Activated T-cell treated with anti-CD3 and anti-CD28 coated beads for 24 hours (primary cell): ENCODE measurements at regions not wholly inside any gene's neighbourhood (a gene's known extent, or its start where the extent isn't known, plus 50 kb on each side); places are given as distances from the start of the nearest gene placed in this dataset.

ENCODE experiments used
- DNase-seq: peaks from one replicate; pipeline ENCODE4 v3.0.0-alpha.2; 2020; ENCODE audit warnings: low read depth

- no peak for DNase-seq
Measured at GRCh38 chr2:144605231-144605840, 85.4 kb upstream of the ZEB2 start.

- no peak for DNase-seq
Measured at GRCh38 chr2:144603334-144603733, 83.4 kb upstream of the ZEB2 start.

GRCh38 chr2:144598906-144599305 lies 79.0 kb upstream of the ZEB2 start:
- no peak for DNase-seq

- DNase-seq, result no peak
Measured at GRCh38 chr2:144597894-144598593, 78.1 kb upstream of the ZEB2 start.

- DNase-seq, result no peak
Measured at GRCh38 chr2:144597388-144597787, 77.5 kb upstream of the ZEB2 start.

- no peak for DNase-seq
Measured at GRCh38 chr2:144596073-144596871, 76.4 kb upstream of the ZEB2 start.

- no peak for DNase-seq
Measured at GRCh38 chr2:144595686-144596072, 75.8 kb upstream of the ZEB2 start.

- DNase-seq, result no peak
Measured at GRCh38 chr2:144595279-144595678, 75.4 kb upstream of the ZEB2 start.

GRCh38 chr2:144593803-144594202 lies 73.9 kb upstream of the ZEB2 start:
- no peak for DNase-seq

- no peak for DNase-seq
Measured at GRCh38 chr2:144592500-144593256, 72.8 kb upstream of the ZEB2 start.

GRCh38 chr2:144587306-144587705 lies 67.4 kb upstream of the ZEB2 start:
- no peak for DNase-seq

GRCh38 chr2:144586476-144586875 lies 66.6 kb upstream of the ZEB2 start:
- DNase-seq, result no peak

GRCh38 chr2:144583741-144584453 lies 64.0 kb upstream of the ZEB2 start:
- DNase-seq, result no peak

- no peak for DNase-seq
Measured at GRCh38 chr2:144583381-144583729, 63.4 kb upstream of the ZEB2 start.

GRCh38 chr2:144582651-144583380 lies 62.9 kb upstream of the ZEB2 start:
- no peak for DNase-seq

GRCh38 chr2:144580521-144581161 lies 60.7 kb upstream of the ZEB2 start:
- no peak for DNase-seq

- no peak for DNase-seq
Measured at GRCh38 chr2:144579556-144579955, 59.6 kb upstream of the ZEB2 start.

GRCh38 chr2:144578099-144578498 lies 58.2 kb upstream of the ZEB2 start:
- DNase-seq, result no peak

- DNase-seq, result no peak
Measured at GRCh38 chr2:144572977-144573376, 53.1 kb upstream of the ZEB2 start.

- no peak for DNase-seq
Measured at GRCh38 chr2:144571770-144572169, 51.9 kb upstream of the ZEB2 start.

GRCh38 chr2:144570566-144570965 lies 50.6 kb upstream of the ZEB2 start:
- no peak for DNase-seq
